ENCODE measurements at regions not wholly inside any gene's neighbourhood (a gene's known extent, or its start where the extent isn't known, plus 50 kb on each side); places are given as distances from the start of the nearest gene placed in this dataset.

DNA sequence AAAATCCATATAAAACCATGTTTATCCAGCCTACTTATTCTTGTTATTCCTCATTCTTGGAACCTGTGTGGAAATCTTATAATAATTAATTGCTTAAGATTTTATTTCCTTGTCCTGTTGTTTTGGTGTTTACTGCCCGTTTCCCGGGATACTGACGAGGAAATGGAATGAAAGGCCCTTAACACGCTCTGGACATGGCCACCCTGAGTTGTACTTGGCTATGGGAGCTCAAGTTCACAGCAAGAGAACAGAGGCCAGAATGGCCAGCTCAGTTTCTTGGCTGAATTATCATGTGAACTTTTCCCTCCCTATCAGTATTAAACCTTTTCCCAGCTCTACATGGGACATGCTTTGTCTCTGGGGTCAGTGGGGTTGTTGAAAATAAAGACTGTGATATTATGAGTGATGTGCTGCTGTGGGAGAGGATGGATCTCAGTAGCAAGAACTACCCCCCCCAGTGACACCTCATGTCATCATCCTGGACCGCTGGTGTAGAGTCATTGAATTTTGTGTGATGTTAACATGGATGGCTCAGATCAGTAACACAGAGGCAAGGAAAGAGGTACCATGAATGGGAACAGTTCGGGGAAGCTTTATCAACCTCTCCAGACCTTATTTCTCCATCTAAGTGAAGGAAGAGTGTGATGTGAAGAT is 87.0 kb upstream of the IGFBP3 start:
- H3K9me2 ChIP-seq (ENCODE audit: insufficient read depth): peaks cover 9% of the 10 kb centered on the region; the same call in 1 of the 2 replicates
- no peaks in the 10 kb centered on the region for H3F3A ChIP-seq (replicated peaks; ENCODE audit: low read depth)
- no peaks in the 10 kb centered on the region for H4K20me1 ChIP-seq (replicated peaks; ENCODE audit: insufficient read depth)
- no peaks in the 10 kb centered on the region for H3K79me2 ChIP-seq (replicated peaks; ENCODE audit: insufficient read depth)
- 0 out of 3 replicates have a peak, but pooled peaks cover 2% of the 10 kb centered on the region for H3K9me3 Mint-ChIP-seq
- TF ChIP-seq, protein P1, sequence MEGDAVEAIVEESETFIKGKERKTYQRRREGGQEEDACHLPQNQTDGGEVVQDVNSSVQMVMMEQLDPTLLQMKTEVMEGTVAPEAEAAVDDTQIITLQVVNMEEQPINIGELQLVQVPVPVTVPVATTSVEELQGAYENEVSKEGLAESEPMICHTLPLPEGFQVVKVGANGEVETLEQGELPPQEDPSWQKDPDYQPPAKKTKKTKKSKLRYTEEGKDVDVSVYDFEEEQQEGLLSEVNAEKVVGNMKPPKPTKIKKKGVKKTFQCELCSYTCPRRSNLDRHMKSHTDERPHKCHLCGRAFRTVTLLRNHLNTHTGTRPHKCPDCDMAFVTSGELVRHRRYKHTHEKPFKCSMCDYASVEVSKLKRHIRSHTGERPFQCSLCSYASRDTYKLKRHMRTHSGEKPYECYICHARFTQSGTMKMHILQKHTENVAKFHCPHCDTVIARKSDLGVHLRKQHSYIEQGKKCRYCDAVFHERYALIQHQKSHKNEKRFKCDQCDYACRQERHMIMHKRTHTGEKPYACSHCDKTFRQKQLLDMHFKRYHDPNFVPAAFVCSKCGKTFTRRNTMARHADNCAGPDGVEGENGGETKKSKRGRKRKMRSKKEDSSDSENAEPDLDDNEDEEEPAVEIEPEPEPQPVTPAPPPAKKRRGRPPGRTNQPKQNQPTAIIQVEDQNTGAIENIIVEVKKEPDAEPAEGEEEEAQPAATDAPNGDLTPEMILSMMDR (conservative IDR thresholded peaks at IDR 0.05; ENCODE audit: low read depth in 2 of 2): no peak
- TF ChIP-seq NANOG (IDR thresholded peaks at IDR 0.05; ENCODE audit: borderline replicate concordance) (no peak), CREB1 (CRISPR knock-in tag; IDR thresholded peaks at IDR 0.05; ENCODE audit: low read depth) (no peak), POLR2AphosphoS5 (IDR thresholded peaks at IDR 0.05; ENCODE audit: low read depth) (no peak), EZH2phosphoT487 (IDR thresholded peaks at IDR 0.05; ENCODE audit: unreplicated experiment) (no peak), ZNF331 (CRISPR knock-in tag; IDR thresholded peaks at IDR 0.05; ENCODE audit: low read depth) (no peak), JUNB (IDR thresholded peaks at IDR 0.05; ENCODE audit: unreplicated experiment) (no peak), EZH2 (IDR thresholded peaks at IDR 0.05; ENCODE audit: low read depth, unreplicated experiment) (no peak), STAT1 (IDR thresholded peaks at IDR 0.05; ENCODE audit: unreplicated experiment) (no peak)
- TF ChIP-seq, protein P2, sequence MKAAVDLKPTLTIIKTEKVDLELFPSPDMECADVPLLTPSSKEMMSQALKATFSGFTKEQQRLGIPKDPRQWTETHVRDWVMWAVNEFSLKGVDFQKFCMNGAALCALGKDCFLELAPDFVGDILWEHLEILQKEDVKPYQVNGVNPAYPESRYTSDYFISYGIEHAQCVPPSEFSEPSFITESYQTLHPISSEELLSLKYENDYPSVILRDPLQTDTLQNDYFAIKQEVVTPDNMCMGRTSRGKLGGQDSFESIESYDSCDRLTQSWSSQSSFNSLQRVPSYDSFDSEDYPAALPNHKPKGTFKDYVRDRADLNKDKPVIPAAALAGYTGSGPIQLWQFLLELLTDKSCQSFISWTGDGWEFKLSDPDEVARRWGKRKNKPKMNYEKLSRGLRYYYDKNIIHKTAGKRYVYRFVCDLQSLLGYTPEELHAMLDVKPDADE (IDR thresholded peaks at IDR 0.05): no peak
- TF ChIP-seq, protein P3, sequence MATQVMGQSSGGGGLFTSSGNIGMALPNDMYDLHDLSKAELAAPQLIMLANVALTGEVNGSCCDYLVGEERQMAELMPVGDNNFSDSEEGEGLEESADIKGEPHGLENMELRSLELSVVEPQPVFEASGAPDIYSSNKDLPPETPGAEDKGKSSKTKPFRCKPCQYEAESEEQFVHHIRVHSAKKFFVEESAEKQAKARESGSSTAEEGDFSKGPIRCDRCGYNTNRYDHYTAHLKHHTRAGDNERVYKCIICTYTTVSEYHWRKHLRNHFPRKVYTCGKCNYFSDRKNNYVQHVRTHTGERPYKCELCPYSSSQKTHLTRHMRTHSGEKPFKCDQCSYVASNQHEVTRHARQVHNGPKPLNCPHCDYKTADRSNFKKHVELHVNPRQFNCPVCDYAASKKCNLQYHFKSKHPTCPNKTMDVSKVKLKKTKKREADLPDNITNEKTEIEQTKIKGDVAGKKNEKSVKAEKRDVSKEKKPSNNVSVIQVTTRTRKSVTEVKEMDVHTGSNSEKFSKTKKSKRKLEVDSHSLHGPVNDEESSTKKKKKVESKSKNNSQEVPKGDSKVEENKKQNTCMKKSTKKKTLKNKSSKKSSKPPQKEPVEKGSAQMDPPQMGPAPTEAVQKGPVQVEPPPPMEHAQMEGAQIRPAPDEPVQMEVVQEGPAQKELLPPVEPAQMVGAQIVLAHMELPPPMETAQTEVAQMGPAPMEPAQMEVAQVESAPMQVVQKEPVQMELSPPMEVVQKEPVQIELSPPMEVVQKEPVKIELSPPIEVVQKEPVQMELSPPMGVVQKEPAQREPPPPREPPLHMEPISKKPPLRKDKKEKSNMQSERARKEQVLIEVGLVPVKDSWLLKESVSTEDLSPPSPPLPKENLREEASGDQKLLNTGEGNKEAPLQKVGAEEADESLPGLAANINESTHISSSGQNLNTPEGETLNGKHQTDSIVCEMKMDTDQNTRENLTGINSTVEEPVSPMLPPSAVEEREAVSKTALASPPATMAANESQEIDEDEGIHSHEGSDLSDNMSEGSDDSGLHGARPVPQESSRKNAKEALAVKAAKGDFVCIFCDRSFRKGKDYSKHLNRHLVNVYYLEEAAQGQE (IDR thresholded peaks at IDR 0.05; ENCODE audit: unreplicated experiment): no peak
- H3K27me3 ChIP-seq (ENCODE audit: insufficient read depth): no peaks in the 10 kb centered on the region
- no peak for DNase-seq (ENCODE audit: low spot score)
- H3K36me3 Mint-ChIP-seq (ENCODE audit: low read depth): no peaks in the 10 kb centered on the region
- no peak overlapping the region for H3K27ac ChIP-seq (ENCODE audit: low read depth)
- no peaks in the 10 kb centered on the region for H3K4me1 Mint-ChIP-seq
- no peaks in the 10 kb centered on the region for H3K36me3 ChIP-seq (ENCODE audit: insufficient read depth)
- H3K4me1 ChIP-seq (ENCODE audit: insufficient read depth): no peaks in the 10 kb centered on the region
- H3K4me3 Mint-ChIP-seq: no peak overlapping the region
- H3K4me3 ChIP-seq: no peak overlapping the region
- no peak overlapping the region for H3K27ac Mint-ChIP-seq
- no peak overlapping the region for H2AFZ ChIP-seq
- H3K27me3 Mint-ChIP-seq (ENCODE audit: insufficient read depth, low read depth, poor library complexity): peaks cover 10% of the 10 kb centered on the region
- no peak overlapping the region for H3K4me2 ChIP-seq
- no peak for ATAC-seq
